Neural cell (in vitro differentiated cells): ENCODE measurements at regions not wholly inside any gene's neighbourhood (a gene's known extent, or its start where the extent isn't known, plus 50 kb on each side); places are given as distances from the start of the nearest gene placed in this dataset.

Experiments used
- H2AFZ ChIP-seq: fragments of 200-600, 300-800 bp; sonication (generic), shearing (Covaris generic); 2 replicates; pipeline ENCODE4 v1.6.0; 2014; ENCODE audit warnings: low read depth, mild to moderate bottlenecking, antibody characterized with exemption, low read length, moderate library complexity
- H3F3A ChIP-seq: fragments of 200-600 bp; shearing (Covaris generic); 2 replicates; pipeline ENCODE4 v1.6.1; 2016; ENCODE audit warnings: mild to moderate bottlenecking, moderate library complexity, mixed read lengths, antibody characterized with exemption, low read length; ENCODE audit not compliant: insufficient read depth, poor library complexity, severe bottlenecking
- H3K27ac ChIP-seq: fragments of 200-600, 300-800 bp; sonication (generic), shearing (Covaris generic); 2 replicates; pipeline ENCODE4 v1.5.1; 2014; ENCODE audit warnings: mild to moderate bottlenecking, low read length, moderate library complexity
- H3K27me3 ChIP-seq: fragments of 300-800, 200-600 bp; sonication (generic), shearing (Covaris generic); 2 replicates; pipeline ENCODE4 v1.6.0; 2014; ENCODE audit warnings: mild to moderate bottlenecking, low read depth, low read length, moderate library complexity; ENCODE audit not compliant: insufficient read depth
- H3K36me3 ChIP-seq: fragments of 300-800, 200-600 bp; sonication (generic), shearing (Covaris generic); 2 replicates; pipeline ENCODE4 v1.5.1; 2014; ENCODE audit warnings: mild to moderate bottlenecking, antibody characterized with exemption, low read length, moderate library complexity; ENCODE audit not compliant: insufficient read depth
- H3K4me2 ChIP-seq: fragments of 300-800, 200-600 bp; sonication (generic), shearing (Covaris generic); 2 replicates; pipeline ENCODE4 v1.6.0; 2014; ENCODE audit warnings: mild to moderate bottlenecking, low read length
- H3K4me3 ChIP-seq: fragments of 300-800, 200-600 bp; sonication (generic), shearing (Covaris generic); 2 replicates; pipeline ENCODE4 v1.5.1; 2014; ENCODE audit warnings: mild to moderate bottlenecking, low read length, moderate library complexity
- H3K79me2 ChIP-seq: fragments of 200-600 bp; shearing (Covaris generic); replicated peaks from 2 replicates; pipeline ENCODE4 v1.6.0; 2014; ENCODE audit warnings: mild to moderate bottlenecking, low read length, moderate library complexity; ENCODE audit not compliant: insufficient read depth
- H3K9ac ChIP-seq: fragments of 300-800, 200-600 bp; sonication (generic), shearing (Covaris generic); 2 replicates; pipeline ENCODE4 v1.6.1; 2016; ENCODE audit warnings: mild to moderate bottlenecking, low read length, mixed read lengths
- H3K9me2 ChIP-seq: fragments of 200-600 bp; shearing (Covaris generic); 2 replicates; pipeline ENCODE4 v1.6.1; 2016; ENCODE audit warnings: mild to moderate bottlenecking, low read length, mixed read lengths; ENCODE audit not compliant: insufficient read depth
- H3K9me3 ChIP-seq: fragments of 200-600, 300-800 bp; sonication (generic), shearing (Covaris generic); 2 replicates; pipeline ENCODE4 v1.6.1; 2016; ENCODE audit warnings: mild to moderate bottlenecking, mixed run types, low read length, moderate library complexity, mixed read lengths
- H4K20me1 ChIP-seq: fragments of 200-600 bp; shearing (Covaris generic); 2 replicates; pipeline ENCODE4 v1.6.1; 2016; ENCODE audit warnings: mild to moderate bottlenecking, mixed run types; ENCODE audit not compliant: insufficient read depth
- CTCF ChIP-seq: fragments of 450-650 bp; IDR thresholded peaks from 2 replicates; pipeline ENCODE4 v1.5.1; 2014; ENCODE audit warnings: antibody characterized with exemption, mild to moderate bottlenecking, moderate library complexity; ENCODE audit not compliant: poor library complexity, severe bottlenecking
- EP300 ChIP-seq: fragments of 450-650 bp; conservative IDR thresholded peaks from 2 replicates; pipeline ENCODE4 v1.6.1; 2014; ENCODE audit warnings: antibody characterized with exemption, mild to moderate bottlenecking, moderate library complexity; ENCODE audit not compliant: poor library complexity, severe bottlenecking
- EZH2 ChIP-seq: fragments of 200-600, 300-800 bp; shearing (Covaris generic), sonication (generic); IDR thresholded peaks from 2 replicates; pipeline ENCODE4 v1.6.1; 2014; ENCODE audit warnings: antibody characterized with exemption, low read length, borderline replicate concordance, mild to moderate bottlenecking; ENCODE audit not compliant: insufficient read depth, poor library complexity, severe bottlenecking
- POLR2AphosphoS5 ChIP-seq: IDR thresholded peaks from 2 replicates; pipeline ENCODE4 v1.6.1; 2012
- RAD21 ChIP-seq: fragments of 450-650 bp; conservative IDR thresholded peaks from 2 replicates; pipeline ENCODE4 v1.6.1; 2014; ENCODE audit warnings: antibody characterized with exemption, mild to moderate bottlenecking, moderate library complexity
- REST ChIP-seq: IDR thresholded peaks from 2 replicates; pipeline ENCODE4 v1.6.1; 2012; ENCODE audit warnings: borderline replicate concordance
- SMC3 ChIP-seq: fragments of 450-650 bp; conservative IDR thresholded peaks from 2 replicates; pipeline ENCODE4 v1.6.1; 2014; ENCODE audit warnings: antibody characterized with exemption, mild to moderate bottlenecking, moderate library complexity; ENCODE audit not compliant: poor library complexity
- TAF1 ChIP-seq: IDR thresholded peaks from 2 replicates; pipeline ENCODE4 v1.6.1; 2012; ENCODE audit warnings: low read depth

- no peaks in the 10 kb centered on the region for H4K20me1 ChIP-seq
Observed at GRCh38 chr3:116824208-116824607, 114.6 kb downstream of the TUSC7 start.

GRCh38 chr3:116833202-116833601 is 123.6 kb downstream of the TUSC7 start:
- TF ChIP-seq SMC3 (no peak), POLR2AphosphoS5 (no peak), CTCF (no peak), EZH2 (no peak), RAD21 (no peak), TAF1 (no peak), EP300 (no peak), REST (no peak)
- H4K20me1 ChIP-seq = no peaks in the 10 kb centered on the region
- no peak overlapping the region for H3K27ac ChIP-seq
- H3F3A ChIP-seq = no peaks in the 10 kb centered on the region
- H3K36me3 ChIP-seq = no peaks in the 10 kb centered on the region
- H3K4me2 ChIP-seq = no peak overlapping the region
- no peak overlapping the region for H3K4me3 ChIP-seq
- no peaks in the 10 kb centered on the region for H3K9me3 ChIP-seq
- H3K9me2 ChIP-seq = no peaks in the 10 kb centered on the region
- no peak overlapping the region for H3K9ac ChIP-seq
- H3K79me2 ChIP-seq = no peaks in the 10 kb centered on the region
- H3K27me3 ChIP-seq = no peaks in the 10 kb centered on the region
- no peak overlapping the region for H2AFZ ChIP-seq

More at GRCh38 chr3:116824208-116824607, 114.6 kb downstream of the TUSC7 start:
- no peak overlapping the region for H3K27ac ChIP-seq
- no peaks in the 10 kb centered on the region for H3F3A ChIP-seq
- H2AFZ ChIP-seq = no peak overlapping the region
- H3K4me3 ChIP-seq = no peak overlapping the region
- H3K4me2 ChIP-seq = no peak overlapping the region
- no peak overlapping the region for H3K9ac ChIP-seq
- TF ChIP-seq EP300 (no peak), REST (no peak), SMC3 (no peak)
- no peaks in the 10 kb centered on the region for H3K9me2 ChIP-seq
- H3K27me3 ChIP-seq = no peaks in the 10 kb centered on the region
- no peaks in the 10 kb centered on the region for H3K79me2 ChIP-seq
- H3K36me3 ChIP-seq = no peaks in the 10 kb centered on the region
- H3K9me3 ChIP-seq = no peaks in the 10 kb centered on the region
